A673 (cell line): ENCODE measurements at regions not wholly inside any gene's neighbourhood (a gene's known extent, or its start where the extent isn't known, plus 50 kb on each side); places are given as distances from the start of the nearest gene placed in this dataset.

ENCODE experiments used
- BruUV-seq: library from RNA; stranded (reverse); fragments of 400-500 nt; replicated peaks from 2 replicates; lab custom pipeline; 2021; lab: Mats Ljungman, UMichigan
- CTCF ChIA-PET: fragments of 300-600 bp; sonication (Branson Sonifier 250); formaldehyde crosslinking; loops from one replicate; lab custom pipeline; 2022; ENCODE audit warnings: antibody characterized with exemption; lab: Charles Lee
- POLR2A ChIA-PET: fragments of 300-600 bp; sonication (Branson Sonifier 250); formaldehyde crosslinking; loops from one replicate; lab custom pipeline; 2022; ENCODE audit warnings: antibody characterized with exemption; ENCODE audit not compliant: low non-redundant PET; lab: Charles Lee
- DNase-seq: peaks from one replicate; pipeline ENCODE4 v3.0.0-alpha.2; 2015; ENCODE audit warnings: low spot score
- H3K27ac ChIP-seq: fragments of 200-600 bp; sonication (generic); 2 replicates; pipeline ENCODE4 v1.5.1; 2016; ENCODE audit warnings: mixed run types, low read depth, mild to moderate bottlenecking, mixed read lengths, antibody characterized with exemption, low read length; ENCODE audit not compliant: poor library complexity, severe bottlenecking
- H3K27me3 ChIP-seq: fragments of 200-600 bp; sonication (generic); replicated peaks from 2 replicates; pipeline ENCODE4 v1.6.1; 2017; ENCODE audit warnings: mixed run types, low read depth, mild to moderate bottlenecking, mixed read lengths, antibody characterized with exemption, low read length; ENCODE audit not compliant: insufficient read depth, poor library complexity
- H3K36me3 ChIP-seq: fragments of 200-600 bp; sonication (generic); 2 replicates; pipeline ENCODE4 v1.6.1; 2016; ENCODE audit warnings: mixed run types, mild to moderate bottlenecking, mixed read lengths, antibody characterized with exemption, low read length; ENCODE audit not compliant: insufficient read depth, poor library complexity, severe bottlenecking
- H3K4me1 ChIP-seq: fragments of 200-600 bp; sonication (generic); 2 replicates; pipeline ENCODE4 v1.6.1; 2017; ENCODE audit warnings: mixed run types, mild to moderate bottlenecking, mixed read lengths, antibody characterized with exemption, low read length; ENCODE audit not compliant: insufficient read depth, poor library complexity, severe bottlenecking
- H3K4me3 ChIP-seq: fragments of 200-600 bp; sonication (generic); 2 replicates; pipeline ENCODE4 v1.5.1; 2016; ENCODE audit warnings: low read depth, mixed run types, mild to moderate bottlenecking, mixed read lengths, low read length; ENCODE audit not compliant: poor library complexity, severe bottlenecking
- H3K9me3 ChIP-seq: fragments of 200-600 bp; sonication (generic); 2 replicates; pipeline ENCODE4 v1.6.1; 2016; ENCODE audit warnings: mixed run types, low read depth, mild to moderate bottlenecking, mixed read lengths, antibody characterized with exemption, low read length; ENCODE audit not compliant: poor library complexity, severe bottlenecking
- EZH2 ChIP-seq: fragments of 200-600 bp; sonication (generic); IDR thresholded peaks from 2 replicates; pipeline ENCODE4 v1.6.1; 2017; ENCODE audit warnings: borderline replicate concordance, low read depth, mild to moderate bottlenecking, mixed read lengths, antibody characterized with exemption, low read length; ENCODE audit not compliant: poor library complexity, severe bottlenecking
- intact Hi-C: fragments of 100-400 bp; cut with micrococcal nuclease; formaldehyde crosslinking; loops from one replicate; pipeline ENCODE4 v1.10.0; 2022; ENCODE audit not compliant: unreplicated experiment
- TF ChIP-seq, protein P1 (sequence below): fragments of 300-800, 200-600 bp; sonication (generic); conservative IDR thresholded peaks from 2 replicates; pipeline ENCODE4 v1.5.1; 2017; ENCODE audit warnings: low read depth, mild to moderate bottlenecking, antibody characterized with exemption, low read length, moderate library complexity, mixed read lengths

DNA sequence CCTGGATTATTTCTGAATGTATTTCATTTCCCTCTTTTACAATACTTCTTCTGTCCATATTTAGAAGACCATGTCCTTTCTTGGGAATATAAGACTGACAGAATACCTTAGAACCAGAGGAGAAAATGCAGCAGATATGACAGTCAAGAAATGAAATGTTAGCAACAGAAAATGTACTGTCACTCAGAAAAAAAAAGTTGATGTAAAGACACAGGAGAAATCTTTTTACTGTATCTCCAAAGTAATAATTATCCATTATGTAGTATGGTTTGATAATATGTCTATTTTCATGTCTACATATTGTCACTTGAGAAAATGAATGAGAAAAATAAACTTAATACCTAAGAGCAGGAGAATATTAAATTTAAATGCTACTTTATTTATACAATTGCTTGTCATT is 652.1 kb downstream of the GABRG2 start:
- no peak for DNase-seq
- no peak for TF ChIP-seq EZH2
- TF ChIP-seq, protein P1, sequence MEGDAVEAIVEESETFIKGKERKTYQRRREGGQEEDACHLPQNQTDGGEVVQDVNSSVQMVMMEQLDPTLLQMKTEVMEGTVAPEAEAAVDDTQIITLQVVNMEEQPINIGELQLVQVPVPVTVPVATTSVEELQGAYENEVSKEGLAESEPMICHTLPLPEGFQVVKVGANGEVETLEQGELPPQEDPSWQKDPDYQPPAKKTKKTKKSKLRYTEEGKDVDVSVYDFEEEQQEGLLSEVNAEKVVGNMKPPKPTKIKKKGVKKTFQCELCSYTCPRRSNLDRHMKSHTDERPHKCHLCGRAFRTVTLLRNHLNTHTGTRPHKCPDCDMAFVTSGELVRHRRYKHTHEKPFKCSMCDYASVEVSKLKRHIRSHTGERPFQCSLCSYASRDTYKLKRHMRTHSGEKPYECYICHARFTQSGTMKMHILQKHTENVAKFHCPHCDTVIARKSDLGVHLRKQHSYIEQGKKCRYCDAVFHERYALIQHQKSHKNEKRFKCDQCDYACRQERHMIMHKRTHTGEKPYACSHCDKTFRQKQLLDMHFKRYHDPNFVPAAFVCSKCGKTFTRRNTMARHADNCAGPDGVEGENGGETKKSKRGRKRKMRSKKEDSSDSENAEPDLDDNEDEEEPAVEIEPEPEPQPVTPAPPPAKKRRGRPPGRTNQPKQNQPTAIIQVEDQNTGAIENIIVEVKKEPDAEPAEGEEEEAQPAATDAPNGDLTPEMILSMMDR = no peak
- Histone ChIP-seq H3K27me3 (no peaks in the 10 kb centered on the region), H3K4me1 (no peaks in the 10 kb centered on the region), H3K4me3 (no peak overlapping the region), H3K27ac (no peak overlapping the region), H3K36me3 (no peaks in the 10 kb centered on the region), H3K9me3 (peaks cover 4% of the 10 kb centered on the region)
- intact Hi-C loops = no loop called here
- CTCF ChIA-PET = no interaction called here
- POLR2A ChIA-PET = no interaction called here
- no TSS peak for BruUV-seq

- TF ChIP-seq EZH2 = no peak
- TF ChIP-seq, protein P1 = no peak
- DNase-seq = no peak
- CTCF ChIA-PET = interaction anchor here (0.6 kb wide), 1 partner anchor 19 kb away, joined by 9 read pairs; no protein-coding TSS in a partner anchor
- no peaks in the 10 kb centered on the region for H3K27me3 ChIP-seq
- H3K27ac ChIP-seq = no peak overlapping the region
- no peaks in the 10 kb centered on the region for H3K36me3 ChIP-seq
- peaks cover 4% of the 10 kb centered on the region for H3K9me3 ChIP-seq
- no peaks in the 10 kb centered on the region for H3K4me1 ChIP-seq
- no TSS peak for BruUV-seq
- no peak overlapping the region for H3K4me3 ChIP-seq
- intact Hi-C loops = no loop called here
- POLR2A ChIA-PET = no interaction called here
Measured at GRCh38 chr5:162721125-162721524, 653.6 kb downstream of the GABRG2 start.

DNA sequence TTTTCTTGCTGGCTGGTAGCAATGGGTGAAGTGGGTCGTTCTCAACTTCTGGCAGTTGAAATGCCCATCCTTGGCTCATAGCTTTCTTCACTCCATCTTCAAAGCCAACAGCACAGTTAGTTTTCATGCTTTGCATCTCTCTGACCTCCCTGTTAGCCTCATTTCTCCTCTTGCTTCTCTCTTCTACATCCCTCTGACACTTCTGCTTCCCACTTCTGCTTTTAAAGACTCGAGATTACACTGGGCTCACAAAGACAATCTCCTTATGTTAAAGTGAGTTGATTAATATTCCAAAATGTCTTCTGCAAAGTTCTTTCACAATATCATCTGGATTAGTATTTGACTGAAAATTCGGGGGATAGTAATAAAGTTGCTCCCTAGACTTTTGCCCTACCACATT is 684.8 kb upstream of the CCNG1 start:
- Histone ChIP-seq H3K4me1 (no peaks in the 10 kb centered on the region), H3K9me3 (no peaks in the 10 kb centered on the region), H3K27ac (no peak overlapping the region), H3K4me3 (no peak overlapping the region), H3K36me3 (no peaks in the 10 kb centered on the region), H3K27me3 (no peaks in the 10 kb centered on the region)
- intact Hi-C loops = no loop called here
- POLR2A ChIA-PET = no interaction called here
- no TSS peak for BruUV-seq
- CTCF ChIA-PET = no interaction called here
- no peak for DNase-seq
- no peak for TF ChIP-seq EZH2
- TF ChIP-seq, protein P1 = no peak
